Ishikawa (cell line): ENCODE measurements at regions not wholly inside any gene's neighbourhood (a gene's known extent, or its start where the extent isn't known, plus 50 kb on each side); places are given as distances from the start of the nearest gene placed in this dataset.

Source experiments
- CEBPB ChIP-seq: IDR thresholded peaks from 2 replicates; pipeline ENCODE4 v1.6.1; 2012
- CREB1 ChIP-seq: IDR thresholded peaks from 2 replicates; pipeline ENCODE4 v1.6.1; 2012; ENCODE audit warnings: low read depth
- EGR1 ChIP-seq: IDR thresholded peaks from 2 replicates; pipeline ENCODE4 v1.6.1; 2012
- EP300 ChIP-seq: IDR thresholded peaks from 2 replicates; pipeline ENCODE4 v1.6.1; 2012; ENCODE audit warnings: borderline replicate concordance
- FOXM1 ChIP-seq: IDR thresholded peaks from 2 replicates; pipeline ENCODE4 v1.6.1; 2012; ENCODE audit warnings: low read depth, borderline replicate concordance
- MAX ChIP-seq: IDR thresholded peaks from 2 replicates; pipeline ENCODE4 v1.6.1; 2012
- NFIC ChIP-seq: IDR thresholded peaks from 2 replicates; pipeline ENCODE4 v1.6.1; 2012
- RAD21 ChIP-seq: IDR thresholded peaks from 2 replicates; pipeline ENCODE4 v1.6.1; 2012; ENCODE audit warnings: low read depth
- REST ChIP-seq: IDR thresholded peaks from 2 replicates; pipeline ENCODE4 v1.6.1; 2012; ENCODE audit warnings: low read depth, mild to moderate bottlenecking
- TAF1 ChIP-seq: IDR thresholded peaks from 2 replicates; pipeline ENCODE4 v1.6.1; 2012; ENCODE audit warnings: low read depth, mild to moderate bottlenecking
- TCF12 ChIP-seq: IDR thresholded peaks from 2 replicates; pipeline ENCODE4 v1.6.1; 2012; ENCODE audit warnings: low read depth
- TEAD4 ChIP-seq: IDR thresholded peaks from 2 replicates; pipeline ENCODE4 v1.6.1; 2012
- USF1 ChIP-seq: IDR thresholded peaks from 2 replicates; pipeline ENCODE4 v1.6.1; 2012
- YY1 ChIP-seq: IDR thresholded peaks from 2 replicates; pipeline ENCODE4 v1.6.1; 2012; ENCODE audit warnings: low read depth
- ZBTB7A ChIP-seq: IDR thresholded peaks from 2 replicates; pipeline ENCODE4 v1.6.1; 2012; ENCODE audit warnings: low read depth

DNA sequence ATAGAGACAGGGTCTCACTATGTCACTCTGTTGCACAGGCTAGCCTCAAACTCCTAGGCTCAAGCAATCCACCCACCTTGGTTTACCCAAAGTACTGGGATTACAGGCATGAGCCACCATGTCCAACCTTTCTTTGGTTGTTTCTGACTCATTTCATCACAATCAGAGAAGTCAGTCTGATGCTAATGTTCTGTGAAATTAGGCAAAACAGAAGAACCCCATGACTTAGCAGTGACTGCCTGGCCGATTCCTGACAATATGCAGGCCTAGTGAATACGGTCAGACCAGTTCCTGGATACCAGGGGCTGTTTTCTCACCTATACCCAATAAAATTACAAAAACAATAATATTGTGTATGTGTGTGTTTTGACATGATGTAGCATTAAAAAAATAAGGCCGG, 58.8 kb upstream of the BTN3A2 start:
- no peak for TF ChIP-seq YY1
- TF ChIP-seq TEAD4: no peak
- no peak for TF ChIP-seq NFIC
- no peak for TF ChIP-seq EGR1

DNA sequence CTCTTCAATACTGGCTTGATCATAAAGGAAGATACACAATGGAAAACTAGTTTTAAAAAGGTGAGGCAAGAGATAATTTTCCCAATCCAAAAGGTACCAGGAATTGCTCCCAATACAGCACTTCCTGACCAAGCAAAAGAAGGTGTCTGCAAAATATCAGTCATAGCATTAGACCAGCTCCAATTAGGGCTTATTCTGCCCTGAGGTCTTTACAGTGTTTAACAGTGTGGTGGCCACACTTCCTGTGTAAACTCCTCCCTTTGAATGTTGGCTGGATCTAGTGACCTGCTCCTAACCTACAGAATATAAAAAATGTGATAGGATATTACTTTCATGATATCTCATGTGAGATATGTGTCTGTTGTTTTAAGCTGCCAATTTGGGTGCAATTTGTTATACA, 57.1 kb upstream of the BTN3A2 start:
- TF ChIP-seq ZBTB7A: no peak
- no peak for TF ChIP-seq RAD21
- no peak for TF ChIP-seq EP300
- TF ChIP-seq REST: no peak
- TF ChIP-seq FOXM1: no peak
- no peak for TF ChIP-seq USF1
- TF ChIP-seq CEBPB: no peak

- TF ChIP-seq TAF1 (no peak), ZBTB7A (no peak), CREB1 (no peak), NFIC (no peak), MAX (no peak), CEBPB (no peak), USF1 (no peak), REST (no peak), TEAD4 (no peak), EP300 (no peak), FOXM1 (no peak), RAD21 (no peak), TCF12 (no peak), YY1 (no peak), EGR1 (no peak)
Measured at GRCh38 chr6:26309731-26310142, 55.3 kb upstream of the BTN3A2 start.

DNA sequence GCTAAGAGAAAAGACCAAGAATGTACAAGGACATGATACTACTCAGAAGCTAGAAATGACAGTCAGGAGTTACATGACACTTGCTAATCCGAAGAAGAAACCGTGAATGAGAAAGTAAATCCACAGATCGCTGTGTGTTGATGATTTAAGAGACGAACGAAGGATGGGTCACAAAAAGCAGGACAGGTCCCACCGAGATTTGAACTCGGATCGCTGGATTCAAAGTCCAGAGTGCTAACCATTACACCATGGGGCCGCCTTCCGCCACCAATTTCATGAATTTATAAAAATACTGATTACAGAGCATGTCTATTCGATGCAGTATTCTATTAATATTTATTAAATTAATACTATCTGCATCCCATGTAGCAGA, 54.0 kb upstream of the BTN3A2 start:
- TF ChIP-seq NFIC (no peak), RAD21 (no peak), TEAD4 (peak; percentile 60)

GRCh38 chr6:26311385-26312095, 53.5 kb upstream of the BTN3A2 start:
- no peak for TF ChIP-seq REST
- no peak for TF ChIP-seq YY1
- TF ChIP-seq USF1: no peak
- TF ChIP-seq EP300: no peak
- no peak for TF ChIP-seq MAX
- no peak for TF ChIP-seq FOXM1
- TF ChIP-seq TEAD4: peak; percentile 82
- no peak for TF ChIP-seq CREB1
- TF ChIP-seq EGR1: no peak
- peak; percentile 12; the same call in 1 of the 2 replicates for TF ChIP-seq RAD21
